MCF 10A (cell line): ENCODE measurements at regions not wholly inside any gene's neighbourhood (a gene's known extent, or its start where the extent isn't known, plus 50 kb on each side); places are given as distances from the start of the nearest gene placed in this dataset.

Experiments
- BruUV-seq: library from RNA; stranded (reverse); fragments of 400-500 nt; replicated peaks from 2 replicates; lab custom pipeline; 2021; lab: Mats Ljungman, UMichigan
- CTCF ChIA-PET: fragments of 300-600 bp; sonication (Branson Sonifier 250); formaldehyde crosslinking; extraction: SDS; loops from one replicate; lab custom pipeline; 2021; ENCODE audit warnings: antibody characterized with exemption, inconsistent platforms; lab: Yijun Ruan, JAX
- POLR2A ChIA-PET: fragments of 300-600, 350-650 bp; sonication (Branson Sonifier 250); formaldehyde crosslinking; extraction: SDS; loops from one replicate; lab custom pipeline; 2020; ENCODE audit warnings: antibody characterized with exemption, inconsistent platforms; lab: Yijun Ruan, JAX
- DNase-seq: peaks from one replicate; pipeline ENCODE4 v3.0.0-alpha.2; 2018; ENCODE audit not compliant: unreplicated experiment
- H3K27ac Mint-ChIP-seq: one replicate; pipeline ENCODE4 v1.8.0; 2022; ENCODE audit warnings: mild to moderate bottlenecking, low read depth, mixed read lengths; ENCODE audit not compliant: unreplicated experiment
- H3K27me3 Mint-ChIP-seq: one replicate; pipeline ENCODE4 v1.8.0; 2022; ENCODE audit warnings: mixed read lengths; ENCODE audit not compliant: insufficient read depth, unreplicated experiment
- H3K36me3 Mint-ChIP-seq: one replicate; pipeline ENCODE4 v1.8.0; 2022; ENCODE audit warnings: mild to moderate bottlenecking, moderate library complexity, mixed read lengths; ENCODE audit not compliant: insufficient read depth, unreplicated experiment
- H3K4me1 Mint-ChIP-seq: one replicate; pipeline ENCODE4 v1.8.0; 2022; ENCODE audit warnings: mixed read lengths; ENCODE audit not compliant: insufficient read depth, unreplicated experiment
- H3K4me3 Mint-ChIP-seq: one replicate; pipeline ENCODE4 v1.8.0; 2022; ENCODE audit warnings: mild to moderate bottlenecking, moderate library complexity, mixed read lengths; ENCODE audit not compliant: unreplicated experiment
- H3K9me3 Mint-ChIP-seq: one replicate; pipeline ENCODE4 v1.8.0; 2022; ENCODE audit warnings: mixed read lengths; ENCODE audit not compliant: unreplicated experiment
- CTCF ChIP-seq: fragments of 200-600 bp; IDR thresholded peaks from one replicate; pipeline ENCODE4 v1.8.0; 2022; ENCODE audit warnings: antibody characterized with exemption, mild to moderate bottlenecking; ENCODE audit not compliant: unreplicated experiment
- intact Hi-C: fragments of 100-400 bp; cut with micrococcal nuclease; formaldehyde crosslinking; loops from 2 replicates; pipeline ENCODE4 v1.14.1; 2022

DNA sequence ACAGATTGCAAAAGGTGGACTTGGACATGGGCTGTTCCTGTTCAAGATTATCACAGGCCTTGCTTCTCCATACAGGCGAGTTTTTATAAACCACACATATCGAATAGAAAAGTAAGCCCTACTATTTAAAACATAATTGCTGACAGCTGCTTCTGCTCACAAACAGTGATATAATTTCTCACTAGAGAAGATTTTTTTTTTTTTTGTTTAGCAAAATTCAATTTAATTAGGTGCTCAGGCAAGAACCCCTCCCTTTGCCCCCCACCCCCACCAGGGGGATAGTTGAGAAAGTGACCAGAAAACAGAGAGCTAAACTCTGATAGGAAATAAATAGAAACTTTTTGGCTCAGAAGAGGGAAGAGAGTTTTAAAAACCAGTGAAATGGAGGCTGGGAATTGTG lies 132.8 kb upstream of the CRY1 start:
- CTCF ChIA-PET: interaction anchor here (0.9 to 1.5 kb wide), 2 partner anchors 94 to 383 kb away, joined by 3 to 5 read pairs; no protein-coding TSS in a partner anchor
- H3K36me3 Mint-ChIP-seq: no peaks in the 10 kb centered on the region
- H3K27me3 Mint-ChIP-seq: peaks cover 30% of the 10 kb centered on the region
- no peak overlapping the region for H3K4me3 Mint-ChIP-seq
- TF ChIP-seq CTCF: no peak
- no peak overlapping the region for H3K27ac Mint-ChIP-seq
- H3K9me3 Mint-ChIP-seq: no peaks in the 10 kb centered on the region
- intact Hi-C loops: no loop called here
- no peak for DNase-seq
- H3K4me1 Mint-ChIP-seq: no peaks in the 10 kb centered on the region
- BruUV-seq: no TSS peak
- POLR2A ChIA-PET: no interaction called here

- intact Hi-C loops: no loop called here
- H3K27me3 Mint-ChIP-seq: peaks cover 11% of the 10 kb centered on the region
- no peaks in the 10 kb centered on the region for H3K9me3 Mint-ChIP-seq
- CTCF ChIA-PET: interaction anchor here (0.5 kb wide), 1 partner anchor 89 kb away, joined by 4 read pairs; no protein-coding TSS in a partner anchor
- POLR2A ChIA-PET: no interaction called here
- no peaks in the 10 kb centered on the region for H3K36me3 Mint-ChIP-seq
- BruUV-seq: no TSS peak
- DNase-seq: no peak
- no peaks in the 10 kb centered on the region for H3K4me1 Mint-ChIP-seq
- H3K4me3 Mint-ChIP-seq: no peak overlapping the region
- TF ChIP-seq CTCF: no peak
- no peak overlapping the region for H3K27ac Mint-ChIP-seq
Observed at GRCh38 chr12:107228076-107228475, 134.7 kb upstream of the CRY1 start.

- no TSS peak for BruUV-seq
- POLR2A ChIA-PET: no interaction called here
- TF ChIP-seq CTCF: no peak
Observed at GRCh38 chr12:107229827-107230226, 136.5 kb upstream of the CRY1 start.

GRCh38 chr12:107231303-107231702 lies 138.0 kb upstream of the CRY1 start:
- Mint-ChIP-seq H3K9me3 (no peaks in the 10 kb centered on the region), H3K27ac (no peak overlapping the region), H3K27me3 (no peaks in the 10 kb centered on the region), H3K4me3 (no peak overlapping the region), H3K4me1 (no peaks in the 10 kb centered on the region), H3K36me3 (no peaks in the 10 kb centered on the region)
- TF ChIP-seq CTCF: no peak
- ChIA-PET CTCF (interaction anchor here (0.6 to 2.2 kb wide), 4 partner anchors 26 to 376 kb away, joined by 3 to 5 read pairs (median 3); no protein-coding TSS in a partner anchor), POLR2A (no interaction called here)
- no peak for DNase-seq
- no TSS peak for BruUV-seq
- intact Hi-C loops: no loop called here

More at GRCh38 chr12:107229827-107230226, 136.5 kb upstream of the CRY1 start:
- no peak for DNase-seq
- no peak overlapping the region for H3K27ac Mint-ChIP-seq
- no peaks in the 10 kb centered on the region for H3K9me3 Mint-ChIP-seq
- CTCF ChIA-PET: no interaction called here
- H3K4me1 Mint-ChIP-seq: no peaks in the 10 kb centered on the region
- H3K27me3 Mint-ChIP-seq: no peaks in the 10 kb centered on the region
- intact Hi-C loops: no loop called here
- no peaks in the 10 kb centered on the region for H3K36me3 Mint-ChIP-seq
- no peak overlapping the region for H3K4me3 Mint-ChIP-seq
